ENCODE measurements at regions not wholly inside any gene's neighbourhood (a gene's known extent, or its start where the extent isn't known, plus 50 kb on each side); places are given as distances from the start of the nearest gene placed in this dataset.

DNA sequence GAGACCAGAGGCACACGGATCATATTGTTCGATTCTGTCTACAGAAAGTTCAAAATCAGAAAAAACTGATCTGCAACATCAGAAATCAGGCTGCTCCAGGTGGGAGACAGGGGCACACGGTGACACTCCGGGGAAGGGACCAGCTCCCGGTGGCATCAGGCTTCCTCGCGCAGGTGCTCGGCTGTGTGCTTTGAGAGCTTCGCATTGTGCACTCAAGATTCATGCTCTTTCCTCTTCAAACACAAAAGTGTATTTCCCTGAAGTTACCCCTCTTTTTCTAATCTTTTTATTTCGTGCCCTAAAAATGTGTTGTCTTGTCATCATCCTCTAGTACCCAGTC lies 108.1 kb downstream of the DLL1 start (continued):
- no peak for TF ChIP-seq ZNF462 (CRISPR knock-in tag; IDR thresholded peaks at IDR 0.05)
- no peak for TF ChIP-seq CREB1 (CRISPR knock-in tag; IDR thresholded peaks at IDR 0.05; ENCODE audit: low read depth)
- TF ChIP-seq CTCF (conservative IDR thresholded peaks at IDR 0.05; ENCODE audit: low read depth in 2 of 2) = no peak

- Histone ChIP-seq H2AFZ (no peak overlapping the region), H3K27ac (ENCODE audit: low read depth) (no peak overlapping the region), H3K27me3 (ENCODE audit: insufficient read depth) (no peaks in the 10 kb centered on the region), H3K4me1 (ENCODE audit: insufficient read depth) (no peaks in the 10 kb centered on the region), H3F3A (replicated peaks; ENCODE audit: low read depth) (no peaks in the 10 kb centered on the region), H3K36me3 (ENCODE audit: insufficient read depth) (no peaks in the 10 kb centered on the region), H3K79me2 (replicated peaks; ENCODE audit: insufficient read depth) (no peaks in the 10 kb centered on the region), H3K4me2 (no peak overlapping the region), H4K20me1 (replicated peaks; ENCODE audit: insufficient read depth) (no peaks in the 10 kb centered on the region), H3K9me2 (ENCODE audit: insufficient read depth) (no peaks in the 10 kb centered on the region), H3K4me3 (no peak overlapping the region)
- H3K9me3 Mint-ChIP-seq = peaks cover 24% of the 10 kb centered on the region
- ATAC-seq = no peak
- H3K4me3 Mint-ChIP-seq = no peak overlapping the region
- no peak for DNase-seq (ENCODE audit: low spot score)
- H3K36me3 Mint-ChIP-seq (ENCODE audit: low read depth) = peaks cover 5% of the 10 kb centered on the region
- no peak overlapping the region for H3K27ac Mint-ChIP-seq
- H3K4me1 Mint-ChIP-seq = no peaks in the 10 kb centered on the region; the same call in 2 of the 3 replicates
- H3K27me3 Mint-ChIP-seq (ENCODE audit: insufficient read depth, low read depth, poor library complexity) = peaks cover 13% of the 10 kb centered on the region
- TF ChIP-seq NANOG (IDR thresholded peaks at IDR 0.05; ENCODE audit: borderline replicate concordance) = no peak
- TF ChIP-seq ZNF114 (CRISPR knock-in tag; IDR thresholded peaks at IDR 0.05) = no peak
- no peak for TF ChIP-seq JUNB (IDR thresholded peaks at IDR 0.05; ENCODE audit: unreplicated experiment)
- no peak for TF ChIP-seq ZNF331 (CRISPR knock-in tag; IDR thresholded peaks at IDR 0.05; ENCODE audit: low read depth)
- no peak for TF ChIP-seq STAT1 (IDR thresholded peaks at IDR 0.05; ENCODE audit: unreplicated experiment)
- TF ChIP-seq, protein P1, sequence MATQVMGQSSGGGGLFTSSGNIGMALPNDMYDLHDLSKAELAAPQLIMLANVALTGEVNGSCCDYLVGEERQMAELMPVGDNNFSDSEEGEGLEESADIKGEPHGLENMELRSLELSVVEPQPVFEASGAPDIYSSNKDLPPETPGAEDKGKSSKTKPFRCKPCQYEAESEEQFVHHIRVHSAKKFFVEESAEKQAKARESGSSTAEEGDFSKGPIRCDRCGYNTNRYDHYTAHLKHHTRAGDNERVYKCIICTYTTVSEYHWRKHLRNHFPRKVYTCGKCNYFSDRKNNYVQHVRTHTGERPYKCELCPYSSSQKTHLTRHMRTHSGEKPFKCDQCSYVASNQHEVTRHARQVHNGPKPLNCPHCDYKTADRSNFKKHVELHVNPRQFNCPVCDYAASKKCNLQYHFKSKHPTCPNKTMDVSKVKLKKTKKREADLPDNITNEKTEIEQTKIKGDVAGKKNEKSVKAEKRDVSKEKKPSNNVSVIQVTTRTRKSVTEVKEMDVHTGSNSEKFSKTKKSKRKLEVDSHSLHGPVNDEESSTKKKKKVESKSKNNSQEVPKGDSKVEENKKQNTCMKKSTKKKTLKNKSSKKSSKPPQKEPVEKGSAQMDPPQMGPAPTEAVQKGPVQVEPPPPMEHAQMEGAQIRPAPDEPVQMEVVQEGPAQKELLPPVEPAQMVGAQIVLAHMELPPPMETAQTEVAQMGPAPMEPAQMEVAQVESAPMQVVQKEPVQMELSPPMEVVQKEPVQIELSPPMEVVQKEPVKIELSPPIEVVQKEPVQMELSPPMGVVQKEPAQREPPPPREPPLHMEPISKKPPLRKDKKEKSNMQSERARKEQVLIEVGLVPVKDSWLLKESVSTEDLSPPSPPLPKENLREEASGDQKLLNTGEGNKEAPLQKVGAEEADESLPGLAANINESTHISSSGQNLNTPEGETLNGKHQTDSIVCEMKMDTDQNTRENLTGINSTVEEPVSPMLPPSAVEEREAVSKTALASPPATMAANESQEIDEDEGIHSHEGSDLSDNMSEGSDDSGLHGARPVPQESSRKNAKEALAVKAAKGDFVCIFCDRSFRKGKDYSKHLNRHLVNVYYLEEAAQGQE (IDR thresholded peaks at IDR 0.05; ENCODE audit: unreplicated experiment) = no peak
- no peak for TF ChIP-seq EZH2phosphoT487 (IDR thresholded peaks at IDR 0.05; ENCODE audit: unreplicated experiment)
These were observed 108.6 kb downstream of the DLL1 start for GRCh38 chr6:170182093-170182780.

All from GM23338 (cell line).